ENCODE measurements at regions not wholly inside any gene's neighbourhood (a gene's known extent, or its start where the extent isn't known, plus 50 kb on each side); places are given as distances from the start of the nearest gene placed in this dataset.

GRCh38 chr11:127238321-127238720 lies 237.8 kb upstream of the KIRREL3 start:
- H3K36me3 Mint-ChIP-seq (ENCODE audit: low read depth) = no peaks in the 10 kb centered on the region
- intact Hi-C loops (cut with DNase I, micrococcal nuclease) = no loop called here
- ChIA-PET POLR2A (no interaction called here), CTCF (no interaction called here)
- H3K4me3 Mint-ChIP-seq = no peak overlapping the region
- ATAC-seq (no peak), DNase-seq (no peak)
- no peaks in the 10 kb centered on the region for H3K4me1 Mint-ChIP-seq
- no peaks in the 10 kb centered on the region for H3K9me3 Mint-ChIP-seq (ENCODE audit: low read depth)
- no peaks in the 10 kb centered on the region for H3K27me3 Mint-ChIP-seq
- H3K27ac Mint-ChIP-seq = no peak overlapping the region

GRCh38 chr11:127236776-127237175 lies 236.2 kb upstream of the KIRREL3 start:
- ChIA-PET CTCF (interaction anchor here (0.6 kb wide), 1 partner anchor 69 kb away, joined by 3 read pairs; no protein-coding TSS in a partner anchor), POLR2A (no interaction called here)
- Mint-ChIP-seq H3K4me1 (no peaks in the 10 kb centered on the region), H3K27ac (no peak overlapping the region), H3K4me3 (no peak overlapping the region), H3K36me3 (ENCODE audit: low read depth) (no peaks in the 10 kb centered on the region), H3K9me3 (ENCODE audit: low read depth) (no peaks in the 10 kb centered on the region), H3K27me3 (no peaks in the 10 kb centered on the region)
- ATAC-seq = no peak
- intact Hi-C loops (cut with DNase I, micrococcal nuclease) = no loop called here
- DNase-seq = no peak

DNA sequence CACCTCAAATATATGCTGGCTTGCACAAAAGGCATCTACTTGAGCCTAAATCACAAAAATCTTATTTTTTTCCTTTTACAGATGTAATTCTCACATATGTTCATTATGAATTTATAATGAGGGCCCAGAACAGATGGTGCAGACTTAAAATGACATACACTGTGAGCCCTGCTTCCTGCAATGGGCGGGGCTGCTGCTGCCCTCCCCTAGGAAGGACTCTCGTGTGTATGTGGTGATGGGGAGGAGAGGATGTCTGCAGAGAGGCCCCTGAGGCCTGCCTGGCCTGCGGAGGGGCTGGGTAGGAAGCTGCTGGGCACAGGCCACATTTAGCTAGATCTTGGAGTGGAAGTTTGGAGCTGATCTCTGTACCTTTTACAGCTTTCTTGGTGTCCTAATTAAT lies 233.4 kb upstream of the KIRREL3 start:
- DNase-seq (no peak), ATAC-seq (no peak)
- Mint-ChIP-seq H3K4me1 (no peaks in the 10 kb centered on the region), H3K36me3 (ENCODE audit: low read depth) (no peaks in the 10 kb centered on the region), H3K27me3 (peaks cover 2% of the 10 kb centered on the region), H3K4me3 (no peak overlapping the region), H3K27ac (no peak overlapping the region), H3K9me3 (ENCODE audit: low read depth) (peaks cover 2% of the 10 kb centered on the region)
- intact Hi-C loops (cut with DNase I, micrococcal nuclease) = no loop called here
- POLR2A ChIA-PET = no interaction called here
- CTCF ChIA-PET = no interaction called here

- Mint-ChIP-seq H3K4me3 (no peak overlapping the region), H3K4me1 (no peaks in the 10 kb centered on the region), H3K27ac (no peak overlapping the region), H3K36me3 (ENCODE audit: low read depth) (no peaks in the 10 kb centered on the region), H3K27me3 (peaks cover 2% of the 10 kb centered on the region), H3K9me3 (ENCODE audit: low read depth) (peaks cover 2% of the 10 kb centered on the region)
- ChIA-PET POLR2A (no interaction called here), CTCF (no interaction called here)
- ATAC-seq = no peak
- intact Hi-C loops (cut with DNase I, micrococcal nuclease) = no loop called here
- no peak for DNase-seq
Measured at GRCh38 chr11:127230392-127230791, 229.8 kb upstream of the KIRREL3 start.

DNA sequence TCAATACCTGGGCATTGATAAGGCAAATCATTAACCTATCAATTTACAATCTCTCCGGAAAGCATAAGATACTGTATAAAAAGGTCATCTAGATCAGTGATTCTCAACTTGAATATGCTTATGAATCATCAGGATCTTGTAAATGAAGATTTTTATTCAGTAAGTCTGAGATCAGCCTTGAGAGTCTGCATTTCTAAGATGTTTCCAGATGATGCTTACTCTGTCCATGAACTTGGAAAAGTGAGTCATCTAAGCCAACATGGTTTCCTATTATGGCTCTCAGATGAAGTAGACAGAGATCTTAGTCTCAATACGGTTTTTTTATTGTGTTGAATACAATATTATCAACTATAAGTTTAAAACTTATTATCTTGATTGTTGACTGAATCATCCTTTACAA lies 226.4 kb upstream of the KIRREL3 start:
- ChIA-PET CTCF (no interaction called here), POLR2A (no interaction called here)
- H3K27ac Mint-ChIP-seq = no peak overlapping the region
- intact Hi-C loops (cut with DNase I, micrococcal nuclease) = no loop called here
- H3K27me3 Mint-ChIP-seq = peaks cover 2% of the 10 kb centered on the region
- no peaks in the 10 kb centered on the region for H3K36me3 Mint-ChIP-seq (ENCODE audit: low read depth)
- H3K4me1 Mint-ChIP-seq = no peaks in the 10 kb centered on the region
- DNase-seq (no peak), ATAC-seq (no peak)
- H3K9me3 Mint-ChIP-seq (ENCODE audit: low read depth) = peaks cover 2% of the 10 kb centered on the region
- H3K4me3 Mint-ChIP-seq = no peak overlapping the region

DNA sequence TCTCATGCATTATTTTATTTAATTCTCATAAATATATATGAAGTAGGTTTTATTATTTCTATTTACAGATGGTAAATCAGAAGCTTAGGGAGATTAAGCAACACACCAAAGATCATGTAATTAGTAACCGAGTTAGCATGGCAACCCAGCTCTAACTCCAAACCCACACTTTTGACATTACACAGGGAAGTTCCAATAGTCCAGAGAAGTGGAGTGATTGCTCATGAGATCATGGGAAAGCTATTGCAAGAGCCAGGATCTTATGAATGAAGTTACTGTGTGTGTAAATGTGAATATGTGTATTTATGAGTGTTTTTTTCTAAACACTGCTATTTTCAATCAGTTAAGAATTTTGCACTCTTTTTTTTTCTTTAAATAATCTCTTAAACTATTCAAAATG lies 225.8 kb upstream of the KIRREL3 start:
- peaks cover 2% of the 10 kb centered on the region for H3K9me3 Mint-ChIP-seq (ENCODE audit: low read depth)
- no peak for ATAC-seq
- H3K27me3 Mint-ChIP-seq = peaks cover 2% of the 10 kb centered on the region
- no peaks in the 10 kb centered on the region for H3K4me1 Mint-ChIP-seq
- intact Hi-C loops (cut with DNase I, micrococcal nuclease) = no loop called here
- POLR2A ChIA-PET = no interaction called here
- no peak overlapping the region for H3K27ac Mint-ChIP-seq
- DNase-seq = no peak
- CTCF ChIA-PET = no interaction called here
- no peaks in the 10 kb centered on the region for H3K36me3 Mint-ChIP-seq (ENCODE audit: low read depth)
- H3K4me3 Mint-ChIP-seq = no peak overlapping the region

GRCh38 chr11:127225619-127226018 lies 225.0 kb upstream of the KIRREL3 start:
- no peak overlapping the region for H3K4me3 Mint-ChIP-seq
- intact Hi-C loops (cut with DNase I, micrococcal nuclease) = no loop called here
- H3K9me3 Mint-ChIP-seq (ENCODE audit: low read depth) = peaks cover 2% of the 10 kb centered on the region
- DNase-seq (no peak), ATAC-seq (no peak)
- POLR2A ChIA-PET = no interaction called here
- H3K4me1 Mint-ChIP-seq = no peaks in the 10 kb centered on the region
- H3K36me3 Mint-ChIP-seq (ENCODE audit: low read depth) = no peaks in the 10 kb centered on the region
- CTCF ChIA-PET = no interaction called here
- H3K27ac Mint-ChIP-seq = no peak overlapping the region
- H3K27me3 Mint-ChIP-seq = peaks cover 2% of the 10 kb centered on the region

DNA sequence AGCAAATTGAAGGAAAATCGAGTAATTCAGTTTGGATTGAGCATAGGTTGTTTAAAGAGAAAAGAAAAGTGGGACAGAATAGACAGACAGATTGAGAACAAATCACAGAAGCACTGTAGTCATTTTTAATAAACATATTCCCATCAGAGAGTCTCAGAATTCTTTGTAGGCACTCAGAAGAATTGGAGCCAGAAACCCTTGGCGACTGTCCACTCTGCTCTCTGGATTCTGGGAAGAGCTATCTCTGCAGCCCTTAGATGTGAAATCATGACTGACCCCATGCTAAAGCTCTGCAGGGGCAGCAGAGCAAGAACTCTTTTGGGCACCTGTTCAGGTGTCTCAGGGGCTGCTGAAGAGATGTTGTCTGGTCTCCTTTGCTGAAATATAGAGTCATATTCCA lies 223.7 kb upstream of the KIRREL3 start:
- Mint-ChIP-seq H3K9me3 (ENCODE audit: low read depth) (peaks cover under 1% of the 10 kb centered on the region), H3K36me3 (ENCODE audit: low read depth) (no peaks in the 10 kb centered on the region), H3K4me3 (no peak overlapping the region), H3K4me1 (no peaks in the 10 kb centered on the region), H3K27ac (no peak overlapping the region), H3K27me3 (peaks cover under 1% of the 10 kb centered on the region)
- ATAC-seq = no peak
- ChIA-PET POLR2A (no interaction called here), CTCF (no interaction called here)
- intact Hi-C loops (cut with DNase I, micrococcal nuclease) = no loop called here
- no peak for DNase-seq

GRCh38 chr11:127223633-127224032 lies 223.1 kb upstream of the KIRREL3 start:
- no peaks in the 10 kb centered on the region for H3K27me3 Mint-ChIP-seq
- no peaks in the 10 kb centered on the region for H3K4me1 Mint-ChIP-seq
- POLR2A ChIA-PET = no interaction called here
- H3K36me3 Mint-ChIP-seq (ENCODE audit: low read depth) = no peaks in the 10 kb centered on the region
- intact Hi-C loops (cut with DNase I, micrococcal nuclease) = no loop called here
- ATAC-seq (no peak), DNase-seq (no peak)
- H3K27ac Mint-ChIP-seq = no peak overlapping the region
- H3K9me3 Mint-ChIP-seq (ENCODE audit: low read depth) = no peaks in the 10 kb centered on the region
- H3K4me3 Mint-ChIP-seq = no peak overlapping the region
- CTCF ChIA-PET = no interaction called here

GRCh38 chr11:127223026-127223425 lies 222.5 kb upstream of the KIRREL3 start:
- ATAC-seq = no peak
- no peak for DNase-seq
- Mint-ChIP-seq H3K9me3 (ENCODE audit: low read depth) (no peaks in the 10 kb centered on the region), H3K36me3 (ENCODE audit: low read depth) (no peaks in the 10 kb centered on the region), H3K4me1 (no peaks in the 10 kb centered on the region), H3K27me3 (no peaks in the 10 kb centered on the region), H3K4me3 (no peak overlapping the region), H3K27ac (no peak overlapping the region)
- intact Hi-C loops (cut with DNase I, micrococcal nuclease) = no loop called here
- ChIA-PET CTCF (no interaction called here), POLR2A (interaction anchor here (0.6 kb wide), 1 partner anchor 19 kb away, joined by 4 read pairs; no protein-coding TSS in a partner anchor)

DNA sequence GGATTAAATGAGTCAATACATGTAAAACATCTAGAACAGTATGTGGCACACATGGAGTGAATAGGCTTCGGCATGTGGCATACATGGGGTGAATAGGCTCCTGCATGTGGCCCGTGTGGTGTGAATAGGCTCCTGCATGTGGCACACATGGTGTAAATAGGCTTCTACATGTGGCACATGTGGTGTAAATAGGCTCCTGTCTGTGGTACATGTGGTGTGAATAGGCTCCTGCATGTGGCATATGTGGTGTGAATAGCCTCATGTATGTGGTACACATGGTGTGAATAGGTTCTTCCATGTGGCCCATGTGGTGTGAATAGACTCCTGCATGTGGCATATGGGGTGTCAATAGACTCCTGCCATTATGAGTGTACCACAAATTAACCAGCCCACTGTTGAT lies 219.1 kb upstream of the KIRREL3 start:
- ATAC-seq (no peak), DNase-seq (no peak)
- intact Hi-C loops (cut with DNase I, micrococcal nuclease) = no loop called here
- no peaks in the 10 kb centered on the region for H3K9me3 Mint-ChIP-seq (ENCODE audit: low read depth)
- H3K27me3 Mint-ChIP-seq = no peaks in the 10 kb centered on the region
- no peaks in the 10 kb centered on the region for H3K36me3 Mint-ChIP-seq (ENCODE audit: low read depth)
- no peak overlapping the region for H3K27ac Mint-ChIP-seq
- POLR2A ChIA-PET = no interaction called here
- no peaks in the 10 kb centered on the region for H3K4me1 Mint-ChIP-seq
- no peak overlapping the region for H3K4me3 Mint-ChIP-seq
- CTCF ChIA-PET = no interaction called here

GRCh38 chr11:127218275-127218608 lies 217.7 kb upstream of the KIRREL3 start:
- intact Hi-C loops (cut with DNase I, micrococcal nuclease) = no loop called here
- DNase-seq (no peak), ATAC-seq (no peak)
- H3K27ac Mint-ChIP-seq = no peak overlapping the region
- ChIA-PET POLR2A (no interaction called here), CTCF (interaction anchor here (0.8 kb wide), 1 partner anchor 735 kb away, joined by 3 read pairs; no protein-coding TSS in a partner anchor)
- H3K27me3 Mint-ChIP-seq = no peaks in the 10 kb centered on the region
- no peaks in the 10 kb centered on the region for H3K9me3 Mint-ChIP-seq (ENCODE audit: low read depth)
- no peak overlapping the region for H3K4me3 Mint-ChIP-seq
- no peaks in the 10 kb centered on the region for H3K4me1 Mint-ChIP-seq
- no peaks in the 10 kb centered on the region for H3K36me3 Mint-ChIP-seq (ENCODE audit: low read depth)

DNA sequence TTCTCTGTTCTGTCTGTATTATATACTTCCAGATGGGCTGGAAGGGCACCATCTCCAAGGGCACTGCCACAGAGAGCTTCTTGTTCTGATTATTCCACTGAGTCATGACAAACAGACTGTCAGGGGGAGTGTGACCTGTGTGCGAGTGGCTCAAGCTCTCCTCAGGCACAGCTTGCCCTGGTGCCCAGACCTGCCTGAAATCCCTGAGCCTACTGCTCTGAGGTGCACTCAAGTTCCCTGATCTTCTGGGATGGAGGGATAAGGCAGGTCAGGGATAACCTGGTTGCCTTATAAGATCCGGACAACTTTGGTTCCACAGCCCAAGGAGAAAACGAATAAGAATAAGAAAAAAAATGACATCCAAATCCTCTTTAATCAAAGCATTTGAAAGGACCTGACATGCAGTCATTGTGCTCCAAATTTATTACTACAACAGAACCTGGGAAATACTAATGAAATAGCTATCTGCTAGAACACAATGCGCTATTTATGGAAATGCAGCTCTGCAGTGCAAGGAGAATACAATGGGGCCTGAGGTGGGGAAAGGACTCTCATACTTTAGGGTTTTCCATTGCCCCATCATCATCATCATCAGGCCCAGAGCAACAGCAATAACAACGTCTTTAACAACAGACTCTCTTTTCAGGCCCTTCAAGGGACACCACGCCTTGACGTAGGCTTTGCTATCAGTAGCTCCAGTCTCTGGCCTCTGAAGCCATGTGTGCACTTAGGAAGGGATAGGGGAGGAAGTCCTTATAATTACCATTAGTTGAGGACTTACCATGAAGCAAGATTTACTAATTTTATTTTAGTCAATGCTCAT lies 217.1 kb upstream of the KIRREL3 start:
- H3K27me3 Mint-ChIP-seq = no peaks in the 10 kb centered on the region
- H3K36me3 Mint-ChIP-seq (ENCODE audit: low read depth) = no peaks in the 10 kb centered on the region
- ChIA-PET CTCF (no interaction called here), POLR2A (no interaction called here)
- H3K9me3 Mint-ChIP-seq (ENCODE audit: low read depth) = no peaks in the 10 kb centered on the region
- no peaks in the 10 kb centered on the region for H3K4me1 Mint-ChIP-seq
- DNase-seq (no peak), ATAC-seq (no peak)
- H3K27ac Mint-ChIP-seq = no peak overlapping the region
- no peak overlapping the region for H3K4me3 Mint-ChIP-seq
- intact Hi-C loops (cut with DNase I, micrococcal nuclease) = no loop called here
